ENCODE measurements at regions not wholly inside any gene's neighbourhood (a gene's known extent, or its start where the extent isn't known, plus 50 kb on each side); places are given as distances from the start of the nearest gene placed in this dataset.

DNA sequence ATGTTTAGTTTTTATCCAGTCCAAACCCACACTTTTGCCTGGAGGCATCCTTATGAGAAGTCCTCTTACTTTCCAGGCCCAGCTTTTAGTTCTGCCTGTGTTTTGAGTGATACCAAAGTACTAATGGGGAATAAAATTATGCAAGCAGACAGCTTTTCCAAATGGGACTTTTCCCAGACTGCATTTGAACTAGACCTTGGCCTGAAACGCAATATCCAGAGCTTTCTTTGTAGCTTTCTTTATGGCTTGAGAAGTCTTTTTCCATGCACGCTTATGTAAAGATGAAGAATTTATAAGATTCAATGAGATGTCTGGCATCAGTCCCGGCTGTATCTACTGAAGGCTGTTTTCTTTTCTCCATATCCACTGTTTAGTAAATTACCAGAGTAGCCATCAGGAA lies 236.6 kb upstream of the RAB4A start:
- no peak overlapping the region for H3K9ac ChIP-seq
- no peaks in the 10 kb centered on the region for H4K20me1 ChIP-seq (ENCODE audit: insufficient read depth)
- H3K4me3 ChIP-seq (IDR thresholded peaks at IDR 0.05; ENCODE audit: insufficient read depth, low read depth, low read length) = no peak overlapping the region
- TF ChIP-seq CTCF (conservative IDR thresholded peaks at IDR 0.05; ENCODE audit: low read depth, low read length) = no peak
- H3K4me1 ChIP-seq (ENCODE audit: low read depth, poor library complexity, severe bottlenecking) = no peaks in the 10 kb centered on the region
- H2AFZ ChIP-seq (ENCODE audit: low read depth) = no peak overlapping the region
- H3K4me2 ChIP-seq = no peak overlapping the region
- H3K27me3 ChIP-seq (ENCODE audit: insufficient read depth, low read depth) = no peaks in the 10 kb centered on the region
- H3K27ac ChIP-seq = no peak overlapping the region
- no peaks in the 10 kb centered on the region for H3K36me3 ChIP-seq (ENCODE audit: insufficient read depth)
- no peaks in the 10 kb centered on the region for H3K79me2 ChIP-seq (ENCODE audit: insufficient read depth, low read depth)

GRCh38 chr1:229035054-229035747 lies 235.7 kb upstream of the RAB4A start:
- Histone ChIP-seq H3K27me3 (ENCODE audit: insufficient read depth, low read depth) (no peaks in the 10 kb centered on the region), H2AFZ (ENCODE audit: low read depth) (no peak overlapping the region), H3K4me3 (IDR thresholded peaks at IDR 0.05; ENCODE audit: insufficient read depth, low read depth, low read length) (no peak overlapping the region), H3K4me2 (no peak overlapping the region), H3K79me2 (ENCODE audit: insufficient read depth, low read depth) (no peaks in the 10 kb centered on the region), H3K36me3 (ENCODE audit: insufficient read depth) (no peaks in the 10 kb centered on the region), H3K27ac (no peak overlapping the region), H3K9ac (no peak overlapping the region), H4K20me1 (ENCODE audit: insufficient read depth) (no peaks in the 10 kb centered on the region), H3K4me1 (ENCODE audit: low read depth, poor library complexity, severe bottlenecking) (no peaks in the 10 kb centered on the region)
- no peak for TF ChIP-seq CTCF (conservative IDR thresholded peaks at IDR 0.05; ENCODE audit: low read depth, low read length)

DNA sequence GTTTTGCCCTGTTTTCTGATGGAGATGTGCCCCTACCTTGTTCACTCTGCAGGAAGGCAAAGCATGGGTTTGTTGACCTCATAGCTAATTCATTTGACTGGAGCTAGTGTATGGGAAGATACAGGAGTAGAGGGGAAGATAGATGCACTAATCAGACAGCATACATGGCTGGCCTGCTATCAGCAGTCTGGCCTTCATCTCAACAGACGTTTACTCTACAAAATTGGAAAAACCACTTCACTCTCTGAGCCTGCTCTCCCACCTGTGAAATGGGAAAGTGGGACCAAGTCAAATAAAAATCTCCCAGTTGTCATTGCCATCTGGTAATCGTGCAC lies 235.2 kb upstream of the RAB4A start:
- Histone ChIP-seq H4K20me1 (ENCODE audit: insufficient read depth) (no peaks in the 10 kb centered on the region), H3K4me2 (no peak overlapping the region), H3K79me2 (ENCODE audit: insufficient read depth, low read depth) (no peaks in the 10 kb centered on the region), H3K4me3 (IDR thresholded peaks at IDR 0.05; ENCODE audit: insufficient read depth, low read depth, low read length) (no peak overlapping the region), H2AFZ (ENCODE audit: low read depth) (no peak overlapping the region), H3K36me3 (ENCODE audit: insufficient read depth) (no peaks in the 10 kb centered on the region), H3K4me1 (ENCODE audit: low read depth, poor library complexity, severe bottlenecking) (no peaks in the 10 kb centered on the region), H3K27ac (no peak overlapping the region), H3K9ac (no peak overlapping the region), H3K27me3 (ENCODE audit: insufficient read depth, low read depth) (no peaks in the 10 kb centered on the region)
- TF ChIP-seq CTCF (conservative IDR thresholded peaks at IDR 0.05; ENCODE audit: low read depth, low read length) = no peak

DNA sequence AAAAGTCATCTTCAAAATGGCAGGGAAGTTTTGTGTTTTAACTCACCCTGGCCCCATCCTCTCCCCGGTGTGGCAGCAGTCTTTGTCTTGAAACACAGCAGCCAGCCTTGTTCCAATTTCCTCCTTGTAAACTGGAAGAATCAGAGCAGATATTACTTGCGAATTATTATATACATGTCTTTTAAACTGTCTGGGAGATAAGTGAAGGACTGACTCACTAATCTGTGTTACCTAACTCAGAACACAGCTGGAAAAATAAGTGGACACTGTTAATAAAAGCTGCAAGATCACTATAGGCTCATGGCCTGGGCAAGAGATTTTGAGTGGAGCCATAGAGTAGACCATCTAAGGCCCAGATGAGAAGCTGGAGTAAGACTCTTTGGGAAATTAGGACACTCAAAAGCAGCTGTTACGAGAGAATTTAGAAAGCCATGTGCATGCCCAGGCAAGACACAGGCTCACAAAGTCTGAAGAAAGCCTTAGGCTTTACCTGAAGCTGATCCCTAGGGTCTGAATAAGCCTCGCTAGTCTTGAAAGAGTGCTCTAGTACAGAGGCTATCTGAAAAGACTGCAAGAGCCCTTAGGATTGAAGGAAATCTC lies 233.0 kb upstream of the RAB4A start:
- no peak overlapping the region for H3K9ac ChIP-seq
- H3K27me3 ChIP-seq (ENCODE audit: insufficient read depth, low read depth) = no peaks in the 10 kb centered on the region
- H4K20me1 ChIP-seq (ENCODE audit: insufficient read depth) = no peaks in the 10 kb centered on the region
- H3K4me2 ChIP-seq = no peak overlapping the region
- H3K27ac ChIP-seq = no peak overlapping the region
- no peaks in the 10 kb centered on the region for H3K4me1 ChIP-seq (ENCODE audit: low read depth, poor library complexity, severe bottlenecking)
- no peak overlapping the region for H3K4me3 ChIP-seq (IDR thresholded peaks at IDR 0.05; ENCODE audit: insufficient read depth, low read depth, low read length)
- no peak for TF ChIP-seq CTCF (conservative IDR thresholded peaks at IDR 0.05; ENCODE audit: low read depth, low read length)
- H3K36me3 ChIP-seq (ENCODE audit: insufficient read depth) = no peaks in the 10 kb centered on the region
- H3K79me2 ChIP-seq (ENCODE audit: insufficient read depth, low read depth) = no peaks in the 10 kb centered on the region
- no peak overlapping the region for H2AFZ ChIP-seq (ENCODE audit: low read depth)
